Stimulated activated CD4-positive, alpha-beta T cell treated with anti-CD3 and anti-CD28 coated beads, Interleukin-4, amount 100 ng/mL, for 24 hours (primary cell): ENCODE measurements at regions not wholly inside any gene's neighbourhood (a gene's known extent, or its start where the extent isn't known, plus 50 kb on each side); places are given as distances from the start of the nearest gene placed in this dataset.
"Not testable (repeated sequence)": the region's sequence is repeated elsewhere in the genome, so short reads cannot be mapped to it uniquely, and the experiment has no call there.

ENCODE experiments used
- DNase-seq: peaks from one replicate; pipeline ENCODE4 v3.0.0-alpha.2; 2020

DNA sequence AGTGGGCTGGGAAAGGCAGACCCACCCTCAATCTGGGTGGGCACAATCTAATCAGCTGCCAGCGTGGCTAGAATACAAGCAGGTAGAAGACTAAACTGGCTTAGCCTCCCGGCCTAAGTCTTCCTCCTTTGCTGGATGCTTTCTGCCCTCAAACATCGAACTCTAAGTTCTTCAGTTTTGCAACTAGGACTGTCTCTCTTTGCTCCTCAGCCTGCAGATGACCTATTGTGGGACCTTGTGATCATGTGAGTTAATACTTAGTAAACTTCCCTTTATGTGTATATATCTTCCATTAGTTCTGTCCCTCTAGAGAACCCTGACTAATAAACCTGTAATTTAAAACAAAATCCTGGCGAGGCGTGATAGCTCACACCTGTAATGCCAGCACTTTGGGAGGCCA is 51.8 kb upstream of the SLC39A8 start:
- DNase-seq, result not testable (repeated sequence)

DNA sequence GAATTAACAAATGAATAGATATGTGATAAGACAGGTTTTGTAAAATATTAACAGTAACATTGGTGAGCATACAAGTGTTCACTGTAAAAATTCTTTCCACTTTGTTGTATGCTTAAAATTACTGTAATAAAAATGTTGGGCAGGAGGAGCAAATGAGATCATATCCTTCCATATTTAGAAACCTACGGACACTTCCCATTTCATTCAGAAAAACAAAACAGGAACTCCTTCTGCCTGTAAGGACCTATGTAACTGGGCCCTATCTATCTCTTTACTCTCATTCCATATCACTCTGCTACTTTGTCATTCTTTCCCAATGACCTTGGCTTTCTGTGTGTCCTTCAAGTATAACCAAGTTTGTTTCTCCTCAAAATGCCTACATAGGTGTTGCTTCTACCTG is 53.7 kb upstream of the SLC39A8 start:
- DNase-seq, result no peak

DNA sequence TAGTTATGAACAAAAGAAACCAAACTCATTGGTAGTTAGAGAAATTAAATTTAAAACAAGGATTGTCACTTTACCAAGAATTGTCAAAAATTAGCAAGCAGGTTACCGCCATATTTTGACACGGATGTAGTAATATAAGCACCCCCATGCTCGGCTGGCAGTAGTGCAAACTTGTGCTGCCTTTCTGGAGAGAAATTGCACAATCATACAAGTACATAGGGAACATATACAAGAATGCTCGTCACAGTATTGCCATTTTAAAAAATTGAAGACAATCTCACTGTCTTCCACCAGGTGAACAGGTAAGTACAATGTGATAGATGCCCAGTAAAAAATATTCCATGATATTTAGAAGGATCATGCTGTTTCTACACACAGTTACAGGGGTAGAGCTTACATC is 55.6 kb upstream of the SLC39A8 start:
- DNase-seq, result no peak

DNA sequence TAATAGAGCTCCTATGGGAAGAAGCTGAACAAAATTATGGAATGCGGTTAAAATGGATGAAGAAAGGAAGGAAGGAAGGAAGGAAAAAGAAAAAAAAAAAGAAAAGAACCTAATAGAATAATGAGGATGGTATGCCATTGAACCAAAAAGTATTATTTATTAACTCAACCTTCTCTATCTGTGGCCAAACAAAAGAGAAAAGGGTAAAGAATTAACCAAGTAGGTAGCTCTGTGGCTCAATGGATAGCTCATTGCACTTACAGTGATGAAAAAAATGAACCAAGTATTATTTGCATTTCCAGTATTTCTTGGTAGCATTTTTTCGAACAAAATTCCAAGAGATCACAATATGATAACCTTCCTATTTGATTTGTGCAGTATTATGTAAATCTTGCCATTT is 56.9 kb upstream of the SLC39A8 start:
- no peak for DNase-seq

DNA sequence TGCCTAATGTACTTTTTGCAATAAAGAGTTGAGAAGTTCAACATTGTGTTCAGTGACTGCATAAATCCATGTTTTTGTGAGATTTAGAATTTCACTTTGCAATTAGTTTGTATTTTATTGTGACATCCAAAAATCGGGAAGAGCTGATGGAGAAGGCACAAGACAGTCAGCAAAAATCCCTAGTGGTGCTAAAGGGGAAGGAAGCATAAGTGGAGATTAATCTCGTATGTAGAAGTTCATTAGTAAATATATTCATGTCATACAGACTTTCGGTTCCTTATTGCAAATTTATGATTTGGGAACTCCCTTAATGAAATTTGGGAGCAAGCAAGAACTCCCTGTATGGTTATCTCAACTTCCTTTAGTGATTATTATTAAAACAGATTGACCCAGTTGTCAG is 57.8 kb upstream of the SLC39A8 start:
- DNase-seq, result no peak

DNA sequence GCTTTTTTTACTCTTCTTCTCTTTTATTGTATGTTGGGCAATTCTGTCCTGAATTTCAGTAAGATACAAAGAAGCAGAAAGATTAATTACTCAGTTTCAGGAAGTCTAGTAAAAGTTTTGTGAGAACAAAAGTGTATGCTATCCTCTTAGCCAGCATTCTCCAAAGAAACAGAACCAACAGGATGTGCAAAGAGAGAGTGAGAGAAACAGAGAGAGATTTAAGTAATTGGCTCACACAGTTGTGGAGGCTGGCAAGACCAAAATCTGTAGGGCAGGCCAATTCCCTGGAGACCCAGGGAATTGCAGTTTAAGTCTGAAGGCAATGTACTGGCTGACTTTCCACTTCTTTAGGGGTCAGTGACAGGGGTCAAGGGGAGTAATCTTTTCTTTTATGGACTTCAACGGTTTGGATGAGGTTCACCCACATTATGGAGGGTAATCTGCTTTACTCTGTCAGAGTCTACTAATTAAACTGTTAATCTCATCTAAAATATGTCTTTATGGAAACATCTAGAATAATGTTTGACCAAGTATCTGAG is 59.2 kb upstream of the SLC39A8 start:
- DNase-seq, result no peak

DNA sequence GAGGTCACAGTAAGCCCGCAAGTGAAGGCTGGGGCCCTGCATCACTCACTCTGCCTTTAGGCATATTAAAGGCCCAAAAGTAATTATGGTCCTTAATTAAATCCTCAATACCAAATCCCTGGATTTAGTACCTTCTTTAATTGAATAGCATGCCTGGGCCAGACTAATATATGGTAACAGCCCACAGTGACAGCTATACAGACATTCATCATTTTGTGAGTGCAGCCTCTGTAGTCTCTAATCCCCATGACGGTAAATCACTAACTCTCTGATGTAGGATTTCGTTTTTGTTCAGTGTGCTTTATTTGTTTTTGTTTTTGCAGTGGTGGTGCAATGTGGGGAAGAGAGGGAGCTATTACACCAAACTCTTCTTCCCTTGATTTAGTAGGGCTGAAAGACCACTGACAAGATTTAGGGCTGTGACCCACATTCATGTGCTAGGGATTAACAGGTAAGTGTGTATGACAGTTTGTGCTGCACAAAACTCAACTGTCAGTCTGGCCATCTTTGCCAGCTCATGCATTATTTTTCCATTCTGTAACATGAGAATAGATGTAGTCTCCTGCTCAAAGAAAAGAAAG is 60.6 kb upstream of the SLC39A8 start:
- no peak for DNase-seq

DNA sequence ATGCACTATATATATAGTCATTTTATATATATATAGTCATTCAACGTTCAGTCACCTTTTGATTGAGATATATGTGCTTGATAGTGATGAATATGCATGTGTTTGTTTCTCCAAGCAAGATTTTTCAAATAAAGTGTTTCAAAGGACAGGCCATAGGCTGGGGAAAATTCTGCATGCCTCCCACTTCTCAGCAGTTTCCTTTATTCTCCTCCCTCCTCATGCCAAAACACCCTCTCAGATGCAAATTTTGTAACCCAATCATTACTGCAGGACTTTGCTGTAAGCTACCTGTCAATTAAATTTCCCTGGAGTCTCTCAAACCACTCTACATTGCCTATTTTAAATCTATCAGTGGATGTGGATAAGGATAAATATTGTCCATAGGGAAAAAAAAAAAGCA is 65.6 kb upstream of the SLC39A8 start:
- not testable (repeated sequence) for DNase-seq

DNA sequence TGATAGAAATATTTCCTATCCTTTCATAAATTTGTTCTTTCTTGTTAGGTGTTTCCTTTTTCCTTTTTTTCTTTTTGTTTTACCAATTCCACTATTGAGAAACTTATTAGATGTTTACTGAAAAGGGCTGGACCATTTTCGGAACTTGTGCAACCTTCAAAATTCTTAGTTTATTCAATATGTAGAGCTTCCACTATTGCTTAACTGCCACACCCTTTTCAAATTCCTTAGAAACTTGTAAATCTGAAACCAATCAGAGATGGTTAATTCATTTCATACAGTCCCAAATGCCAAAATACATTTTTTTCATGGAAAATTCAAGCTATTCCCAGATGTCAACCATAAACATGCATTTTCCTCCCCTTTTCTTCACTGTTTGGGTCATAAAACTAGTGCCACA is 66.1 kb upstream of the SLC39A8 start:
- DNase-seq, result no peak

DNA sequence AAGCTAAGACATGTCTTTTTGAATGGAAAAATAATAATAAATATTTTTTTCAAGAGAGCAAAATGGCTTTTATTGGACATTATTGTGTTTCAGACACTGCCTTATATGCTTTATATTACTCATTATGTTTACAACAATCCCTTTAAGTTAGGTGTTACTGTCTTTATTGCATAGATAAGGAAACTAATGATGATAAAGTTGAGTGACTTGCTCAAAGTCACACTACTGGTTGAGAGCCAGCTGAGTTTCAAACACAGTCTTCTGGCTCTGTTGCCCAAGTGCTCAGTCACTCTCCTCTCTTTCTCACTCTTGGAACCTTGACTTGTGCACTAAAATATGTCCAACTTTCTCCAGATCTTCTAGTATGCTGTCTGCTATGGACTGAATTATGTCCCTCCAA is 71.5 kb upstream of the SLC39A8 start:
- DNase-seq, result no peak

DNA sequence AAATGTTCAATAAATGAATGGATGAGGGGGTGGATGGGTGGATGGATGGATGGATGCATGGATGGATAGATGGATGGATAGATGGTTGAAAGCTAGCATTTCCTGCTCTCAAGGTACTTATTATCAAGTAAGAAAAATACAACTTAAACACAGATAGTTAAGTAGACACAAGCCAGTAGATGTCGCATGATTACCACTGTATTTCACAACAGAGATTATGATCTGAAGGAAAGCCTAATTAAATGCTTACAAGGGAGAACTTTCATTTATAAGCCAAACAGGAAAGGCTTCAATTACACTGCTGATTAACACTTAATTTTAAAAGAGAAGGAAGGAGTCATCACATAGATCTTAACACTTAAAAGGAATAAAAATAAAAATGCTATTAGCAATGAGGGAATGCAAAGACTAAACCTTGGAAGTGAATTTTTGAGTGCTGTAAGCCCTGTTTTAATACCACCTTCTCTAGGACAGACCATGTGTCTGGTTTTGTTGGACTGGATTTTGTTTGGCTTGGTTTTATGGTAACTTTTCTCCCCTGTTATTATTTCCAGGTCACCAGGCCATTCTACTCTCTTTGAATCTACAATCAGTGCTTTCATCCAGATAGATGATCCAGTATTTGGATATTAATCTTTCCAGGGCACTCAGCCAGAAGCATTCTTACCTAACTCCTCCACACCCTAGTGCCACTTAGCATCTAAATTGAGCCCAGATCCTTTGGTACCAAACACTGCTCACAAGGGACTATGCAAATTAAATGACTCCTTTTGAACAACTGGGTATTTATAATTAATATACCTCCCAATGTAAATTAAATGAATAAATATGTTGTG is 75.5 kb upstream of the SLC39A8 start:
- no peak for DNase-seq

DNA sequence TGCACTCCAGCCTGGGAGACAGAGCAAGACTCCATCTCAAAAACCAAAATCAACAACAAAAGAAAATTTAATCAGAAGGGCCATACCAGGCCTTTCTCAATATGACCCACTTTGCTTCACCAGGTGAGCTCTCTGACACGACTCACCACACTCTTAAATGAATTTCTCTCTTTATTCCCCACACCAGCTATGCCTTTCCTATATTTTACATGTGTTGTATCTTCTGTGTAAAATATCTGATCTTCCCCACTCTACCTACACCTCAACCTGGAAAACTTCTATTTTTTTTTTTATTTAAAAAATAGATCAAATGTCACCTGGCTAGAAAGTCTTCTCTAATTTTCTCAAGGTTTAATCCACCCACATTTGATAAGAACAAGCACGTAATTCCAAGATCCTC is 77.6 kb upstream of the SLC39A8 start:
- no peak for DNase-seq

DNA sequence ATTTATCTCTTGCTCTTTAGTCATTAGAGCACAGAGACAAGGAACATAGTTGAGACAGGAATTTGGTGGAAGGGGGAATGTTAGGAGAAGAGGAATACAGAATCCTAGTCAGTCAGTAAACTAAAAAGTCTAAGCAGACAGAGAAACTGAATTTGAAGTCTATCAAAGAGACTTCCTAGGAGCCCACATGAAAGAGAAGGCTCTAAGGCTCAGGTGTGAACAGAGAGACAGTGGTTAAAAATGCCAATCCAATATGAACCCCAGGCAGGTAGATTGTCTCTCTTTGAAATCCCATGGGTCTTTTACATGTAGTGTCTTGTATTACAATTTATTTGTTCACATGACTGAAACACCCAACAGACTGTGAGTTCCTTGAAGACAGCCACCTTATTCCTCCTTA is 77.8 kb upstream of the NFKB1 start:
- no peak for DNase-seq

DNA sequence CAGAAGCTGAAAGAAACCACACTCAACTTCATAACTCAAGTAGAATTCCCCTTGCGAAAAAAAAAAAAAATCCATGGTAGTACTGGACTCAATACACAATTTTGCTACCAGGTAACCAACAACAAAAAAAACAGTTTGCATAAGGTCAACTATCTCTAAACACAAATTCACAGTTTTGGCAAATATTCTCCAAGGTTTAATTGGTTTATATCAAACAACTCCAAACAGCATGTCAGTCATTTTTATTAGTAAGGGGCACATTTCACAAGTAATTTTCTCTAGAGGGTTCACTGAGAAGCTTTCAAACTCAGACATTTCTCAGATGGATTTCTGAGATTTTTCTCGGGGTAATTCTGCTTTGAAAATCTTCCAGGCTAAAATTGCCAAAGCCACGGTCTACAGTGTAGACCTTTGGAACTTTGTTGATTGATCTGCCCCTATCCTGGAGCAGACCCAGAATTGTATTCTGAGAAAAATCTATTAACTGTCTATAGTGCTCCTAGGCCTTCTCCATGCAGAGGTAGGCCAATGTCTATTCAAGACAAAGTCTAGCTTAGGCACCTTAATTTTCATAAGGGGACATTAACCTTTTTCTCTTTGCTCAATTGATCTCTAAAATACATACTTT is 73.7 kb upstream of the NFKB1 start:
- DNase-seq, result no peak

DNA sequence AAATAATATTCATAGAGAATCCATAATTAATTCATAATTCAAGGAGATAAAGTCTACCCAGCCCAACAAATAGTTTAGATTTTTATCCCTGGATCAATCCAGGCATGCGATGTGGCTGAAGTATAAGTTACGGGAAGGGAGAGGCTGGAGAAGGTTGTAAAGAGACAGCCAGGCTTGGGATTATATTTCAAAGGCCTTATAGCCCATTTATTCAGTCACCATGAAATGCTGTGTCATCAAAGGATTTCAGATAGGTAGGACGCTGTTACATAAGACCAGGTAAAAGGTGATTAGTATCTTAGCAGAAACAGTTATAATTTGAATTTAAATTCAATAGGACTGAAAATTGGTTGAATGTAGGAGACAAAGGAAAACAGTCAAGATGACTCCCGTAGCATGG is 73.0 kb upstream of the NFKB1 start:
- DNase-seq, result no peak

DNA sequence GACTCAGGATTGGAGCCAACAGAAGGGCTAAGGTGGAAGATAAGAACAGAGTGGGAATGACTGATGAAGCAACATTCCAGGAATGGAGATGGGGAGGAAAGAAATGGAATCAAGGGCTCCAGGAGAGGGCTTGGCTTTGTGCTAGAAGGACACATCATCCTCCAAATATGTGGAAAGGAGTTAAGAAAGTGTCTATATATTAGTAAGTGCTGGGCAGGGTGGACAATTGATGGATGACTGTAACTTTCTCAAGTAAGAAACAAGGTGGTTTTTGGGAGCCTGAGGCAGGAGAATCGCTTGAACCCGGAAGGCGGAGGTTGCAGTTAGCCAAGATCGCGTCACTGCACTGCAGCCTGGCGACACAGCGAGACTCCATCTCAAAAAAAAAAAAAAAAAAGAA is 71.6 kb upstream of the NFKB1 start:
- no peak for DNase-seq

DNA sequence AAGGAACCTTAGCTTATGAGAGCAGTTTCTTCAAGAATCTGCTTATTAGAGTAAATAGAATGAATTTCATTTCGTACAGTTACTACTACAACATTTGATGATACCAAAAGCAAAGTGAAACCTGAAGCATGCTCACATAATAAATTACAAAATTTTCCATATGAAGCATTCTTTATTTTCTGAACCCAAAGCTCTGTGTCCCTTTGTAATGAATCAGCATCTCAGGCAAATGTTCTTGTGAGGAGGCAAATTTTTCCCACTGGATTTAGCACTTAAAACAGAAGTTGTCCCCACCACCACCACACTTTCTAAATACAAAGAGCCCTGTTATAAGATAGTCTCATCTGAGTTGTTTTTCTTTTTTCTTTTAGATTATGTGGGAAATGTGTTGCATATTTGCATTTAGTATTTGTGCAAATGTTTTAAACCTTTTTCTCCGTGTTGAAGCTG is 70.7 kb upstream of the NFKB1 start:
- no peak for DNase-seq

DNA sequence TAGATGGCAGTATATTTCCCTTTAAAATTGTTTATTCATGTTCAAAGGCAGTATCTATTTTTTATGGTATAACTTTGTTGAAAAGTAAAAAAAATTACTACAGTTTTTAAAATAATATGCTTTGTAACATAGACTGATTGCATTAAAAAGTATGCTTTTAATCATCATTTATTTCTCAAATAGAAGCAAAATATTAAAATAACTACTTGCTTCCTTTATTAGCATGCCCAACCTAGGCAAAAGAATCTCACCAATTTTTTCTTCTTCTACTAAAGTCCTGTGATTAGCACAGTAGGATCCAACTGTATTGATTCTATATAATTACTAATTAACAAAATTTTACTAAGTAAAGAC is 69.6 kb upstream of the NFKB1 start:
- no peak for DNase-seq

DNA sequence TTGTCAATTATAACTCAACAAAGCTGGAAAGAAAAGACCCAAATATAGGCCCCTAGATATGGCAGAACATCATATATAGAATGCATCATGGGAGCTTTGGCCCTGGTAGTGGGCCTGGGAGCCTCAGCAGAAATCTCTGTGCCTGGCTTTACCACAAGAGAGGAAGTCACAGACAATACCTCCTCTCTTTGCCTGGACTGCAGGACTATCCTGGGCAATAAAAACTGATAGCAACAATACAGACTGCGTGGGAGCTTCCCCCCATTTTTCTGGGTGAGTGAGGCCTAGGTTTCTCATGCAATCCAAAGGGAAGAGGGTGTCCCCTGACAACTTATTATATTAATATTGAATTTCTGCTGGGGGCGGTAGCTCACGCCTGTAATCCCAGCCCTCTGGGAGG is 64.0 kb upstream of the NFKB1 start:
- DNase-seq, result no peak

DNA sequence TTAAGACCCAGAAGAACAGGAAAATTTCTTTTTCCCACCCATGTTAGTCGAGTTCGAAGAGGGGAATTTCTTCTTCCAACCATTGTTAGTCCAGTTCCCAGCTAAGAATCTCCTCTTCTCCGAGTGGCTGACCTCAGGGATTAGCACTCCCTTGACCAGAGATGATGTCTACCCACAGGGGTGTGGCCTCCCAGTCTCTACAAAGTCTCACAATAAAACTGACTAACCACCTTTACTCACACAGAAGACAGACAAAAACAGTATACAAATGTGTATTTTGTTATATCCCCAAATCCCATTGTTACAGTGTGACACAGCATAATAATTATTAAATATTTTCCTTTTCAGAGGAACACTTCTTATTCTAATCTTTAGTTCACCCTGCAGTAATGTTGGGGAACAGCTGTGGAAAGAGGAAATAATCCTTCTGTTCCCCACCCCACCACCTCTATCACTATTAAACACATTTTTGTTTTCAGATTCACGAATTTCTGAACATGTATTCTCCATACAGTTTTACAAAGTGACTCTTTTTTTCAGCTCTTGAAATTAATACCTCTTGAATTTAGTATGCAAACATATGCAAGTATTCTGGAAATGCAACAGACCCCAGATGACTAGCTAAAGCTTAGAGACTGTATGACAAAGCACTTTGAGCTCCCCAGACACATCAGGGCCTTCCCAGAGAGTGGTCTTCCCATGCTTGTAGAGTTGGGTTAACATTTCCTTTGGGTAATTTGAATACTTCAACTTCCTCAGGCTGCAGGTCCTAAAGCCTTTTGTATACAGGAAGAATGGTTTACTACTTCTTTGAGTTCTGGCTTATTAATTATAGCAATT is 62.5 kb upstream of the NFKB1 start:
- no peak for DNase-seq

DNA sequence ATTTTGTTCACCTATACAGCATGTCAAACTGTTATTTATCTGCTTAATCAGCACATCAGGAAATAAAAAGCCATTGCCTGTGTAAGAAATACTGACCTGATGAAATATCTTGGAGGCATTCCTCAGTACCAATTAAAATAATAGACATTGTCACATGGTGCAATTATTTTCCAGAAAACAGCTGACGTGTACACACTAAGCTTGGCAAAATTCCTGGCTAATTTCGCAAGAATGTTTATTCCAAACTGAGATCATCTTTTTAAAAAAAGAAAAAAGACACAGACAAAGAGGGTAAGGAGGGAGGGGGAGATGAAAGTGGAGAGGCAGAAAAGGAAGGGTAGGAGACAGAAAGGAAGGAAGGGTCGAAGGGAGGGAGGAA is 61.9 kb upstream of the NFKB1 start:
- no peak for DNase-seq

DNA sequence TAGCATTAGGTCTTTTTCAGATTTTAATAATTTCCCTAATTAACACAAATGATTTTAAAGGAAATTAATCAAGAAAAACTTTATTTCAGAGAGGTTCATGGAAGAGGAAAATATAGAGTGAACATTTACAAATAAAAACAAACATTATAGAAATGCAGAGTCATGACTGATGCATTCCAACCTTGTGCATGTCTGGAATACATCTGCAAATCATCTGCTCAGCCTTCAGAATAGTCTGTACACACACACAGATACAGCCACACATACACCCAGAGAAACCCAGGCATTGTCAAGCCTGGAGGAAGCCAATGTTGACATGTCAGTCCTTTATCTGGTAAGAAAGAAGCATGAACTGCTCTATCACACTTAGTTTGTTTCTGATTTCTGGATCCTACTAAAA is 61.3 kb upstream of the NFKB1 start:
- no peak for DNase-seq

DNA sequence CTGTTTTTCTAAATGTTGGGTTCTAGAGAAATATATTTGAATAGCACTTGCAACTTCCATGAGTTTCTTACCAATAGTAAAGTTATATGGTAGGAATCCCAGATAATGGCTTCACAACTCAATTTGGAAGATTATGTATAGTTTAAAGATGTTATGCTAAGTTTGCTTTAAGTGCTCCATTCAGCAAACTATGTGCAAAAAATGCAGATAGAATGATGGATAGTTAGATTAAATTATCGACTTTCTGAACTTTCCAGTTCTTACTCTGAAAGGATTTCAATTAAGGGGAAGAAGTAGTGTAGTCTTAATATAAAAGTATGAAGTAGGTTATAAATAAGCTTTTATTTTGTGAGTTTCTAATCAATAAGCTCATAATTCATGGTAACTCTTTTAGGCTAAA is 60.7 kb upstream of the NFKB1 start:
- no peak for DNase-seq
